ENCODE measurements at regions not wholly inside any gene's neighbourhood (a gene's known extent, or its start where the extent isn't known, plus 50 kb on each side); places are given as distances from the start of the nearest gene placed in this dataset.

- Mint-ChIP-seq H3K27me3 (ENCODE audit: insufficient read depth, unreplicated experiment) (peaks cover 96% of the 10 kb centered on the region), H3K4me3 (ENCODE audit: unreplicated experiment) (no peak overlapping the region), H3K27ac (ENCODE audit: low read depth, unreplicated experiment) (no peak overlapping the region), H3K36me3 (ENCODE audit: insufficient read depth, unreplicated experiment) (no peaks in the 10 kb centered on the region), H3K9me3 (ENCODE audit: unreplicated experiment) (no peaks in the 10 kb centered on the region), H3K4me1 (ENCODE audit: insufficient read depth, unreplicated experiment) (no peaks in the 10 kb centered on the region)
- CTCF ChIA-PET, result no interaction called here
- no peak for DNase-seq (ENCODE audit: unreplicated experiment)
- POLR2A ChIA-PET, result no interaction called here
- TF ChIP-seq CTCF (IDR thresholded peaks at IDR 0.05; ENCODE audit: unreplicated experiment), result no peak
- BruUV-seq (replicated peaks), result no TSS peak
- intact Hi-C loops (cut with micrococcal nuclease), result no loop called here
Observed at GRCh38 chr6:141846639-141847038, 286.1 kb upstream of the GJE1 start.

GRCh38 chr6:141843178-141843834 is 289.4 kb upstream of the GJE1 start:
- BruUV-seq (replicated peaks), result no TSS peak
- intact Hi-C loops (cut with micrococcal nuclease), result no loop called here
- Mint-ChIP-seq H3K27ac (ENCODE audit: low read depth, unreplicated experiment) (no peak overlapping the region), H3K27me3 (ENCODE audit: insufficient read depth, unreplicated experiment) (peaks cover 74% of the 10 kb centered on the region), H3K4me1 (ENCODE audit: insufficient read depth, unreplicated experiment) (no peaks in the 10 kb centered on the region), H3K36me3 (ENCODE audit: insufficient read depth, unreplicated experiment) (no peaks in the 10 kb centered on the region), H3K9me3 (ENCODE audit: unreplicated experiment) (no peaks in the 10 kb centered on the region), H3K4me3 (ENCODE audit: unreplicated experiment) (no peak overlapping the region)
- CTCF ChIA-PET, result interaction anchor here (1.1 kb wide), 1 partner anchor 11 kb away, joined by 3 read pairs; no protein-coding TSS in a partner anchor
- POLR2A ChIA-PET, result no interaction called here
- TF ChIP-seq CTCF (IDR thresholded peaks at IDR 0.05; ENCODE audit: unreplicated experiment), result no peak
- DNase-seq (ENCODE audit: unreplicated experiment), result no peak

GRCh38 chr6:141833001-141833655 is 299.6 kb upstream of the GJE1 start:
- no peak for DNase-seq (ENCODE audit: unreplicated experiment)
- no peaks in the 10 kb centered on the region for H3K4me1 Mint-ChIP-seq (ENCODE audit: insufficient read depth, unreplicated experiment)
- ChIA-PET POLR2A (interaction anchor here (0.6 kb wide), 1 partner anchor 17 kb away, joined by 3 read pairs; no protein-coding TSS in a partner anchor), CTCF (interaction anchor here (0.5 kb wide), 1 partner anchor 16 kb away, joined by 3 read pairs; no protein-coding TSS in a partner anchor)
- intact Hi-C loops (cut with micrococcal nuclease), result no loop called here
- no peak overlapping the region for H3K27ac Mint-ChIP-seq (ENCODE audit: low read depth, unreplicated experiment)
- H3K9me3 Mint-ChIP-seq (ENCODE audit: unreplicated experiment), result no peaks in the 10 kb centered on the region
- H3K4me3 Mint-ChIP-seq (ENCODE audit: unreplicated experiment), result no peak overlapping the region
- H3K36me3 Mint-ChIP-seq (ENCODE audit: insufficient read depth, unreplicated experiment), result no peaks in the 10 kb centered on the region
- peaks cover 9% of the 10 kb centered on the region for H3K27me3 Mint-ChIP-seq (ENCODE audit: insufficient read depth, unreplicated experiment)
- BruUV-seq (replicated peaks), result no TSS peak
- TF ChIP-seq CTCF (IDR thresholded peaks at IDR 0.05; ENCODE audit: unreplicated experiment), result no peak

- Mint-ChIP-seq H3K4me3 (ENCODE audit: unreplicated experiment) (no peak overlapping the region), H3K9me3 (ENCODE audit: unreplicated experiment) (no peaks in the 10 kb centered on the region)
- no peak for TF ChIP-seq CTCF (IDR thresholded peaks at IDR 0.05; ENCODE audit: unreplicated experiment)
Observed at GRCh38 chr6:141830530-141830929, 302.2 kb upstream of the GJE1 start.

More at GRCh38 chr6:141830530-141830929, 302.2 kb upstream of the GJE1 start:
- Mint-ChIP-seq H3K27ac (ENCODE audit: low read depth, unreplicated experiment) (no peak overlapping the region), H3K4me1 (ENCODE audit: insufficient read depth, unreplicated experiment) (no peaks in the 10 kb centered on the region), H3K36me3 (ENCODE audit: insufficient read depth, unreplicated experiment) (no peaks in the 10 kb centered on the region), H3K27me3 (ENCODE audit: insufficient read depth, unreplicated experiment) (no peaks in the 10 kb centered on the region)
- intact Hi-C loops (cut with micrococcal nuclease), result no loop called here
- DNase-seq (ENCODE audit: unreplicated experiment), result no peak
- CTCF ChIA-PET, result no interaction called here
- POLR2A ChIA-PET, result no interaction called here
- BruUV-seq (replicated peaks), result no TSS peak

All from MCF 10A (cell line).